SK-N-SH treated with all-trans-retinoic acid at 6 μM for 48 hours (cell line): ENCODE measurements at regions not wholly inside any gene's neighbourhood (a gene's known extent, or its start where the extent isn't known, plus 50 kb on each side); places are given as distances from the start of the nearest gene placed in this dataset.

ENCODE experiments used
- ATAC-seq: fragments of 200-7000 bp; cut with Tn5 transposase; 3 replicates; pipeline ENCODE4 v1.9.1; 2020; ENCODE audit warnings: mild to moderate bottlenecking, moderate library complexity
- ARNTL ChIP-seq: fragments of 450-650 bp; formaldehyde crosslinking; IDR thresholded peaks from 2 replicates; pipeline ENCODE4 v1.5.0; 2020; ENCODE audit warnings: low read depth, mild to moderate bottlenecking, moderate library complexity, borderline replicate concordance
- CSDC2 ChIP-seq: fragments of 250-450 bp; sonication (Bioruptor Pico); IDR thresholded peaks from 2 replicates; pipeline ENCODE4 v1.5.0; 2020; ENCODE audit warnings: mild to moderate bottlenecking, moderate library complexity
- ESRRG ChIP-seq: fragments of 250-450 bp; sonication (Bioruptor Pico); IDR thresholded peaks from 2 replicates; pipeline ENCODE4 v1.6.1; 2021; ENCODE audit warnings: mild to moderate bottlenecking
- GLIS3 ChIP-seq: fragments of 250-450 bp; sonication (Bioruptor Pico); IDR thresholded peaks from 2 replicates; pipeline ENCODE4 v1.5.0; 2020; ENCODE audit warnings: mild to moderate bottlenecking, moderate library complexity
- ISL1 ChIP-seq: fragments of 250-450 bp; sonication (Bioruptor Pico); IDR thresholded peaks from 2 replicates; pipeline ENCODE4 v2.1.2; 2022; ENCODE audit warnings: mild to moderate bottlenecking, moderate library complexity
- OSR1 ChIP-seq: fragments of 250-450 bp; sonication (Bioruptor Pico); IDR thresholded peaks from 2 replicates; pipeline ENCODE4 v1.8.0; 2022; ENCODE audit warnings: moderate library complexity, mild to moderate bottlenecking, inconsistent platforms
- SNAI2 ChIP-seq: fragments of 250-450 bp; sonication (Bioruptor Pico); IDR thresholded peaks from 2 replicates; pipeline ENCODE4 v1.5.0; 2020; ENCODE audit warnings: mild to moderate bottlenecking, moderate library complexity
- ZC3H10 ChIP-seq: fragments of 250-450 bp; sonication (Bioruptor Pico); IDR thresholded peaks from 2 replicates; pipeline ENCODE4 v1.5.1; 2021; ENCODE audit warnings: mild to moderate bottlenecking, moderate library complexity
- ZFP30 ChIP-seq: fragments of 450-650 bp; formaldehyde crosslinking; IDR thresholded peaks from 2 replicates; pipeline ENCODE4 v1.5.0; 2022; ENCODE audit warnings: mild to moderate bottlenecking, moderate library complexity
- ZNF565 ChIP-seq: fragments of 450-650 bp; formaldehyde crosslinking; conservative IDR thresholded peaks from 2 replicates; pipeline ENCODE4 v1.5.0; 2020; ENCODE audit warnings: low read depth, mild to moderate bottlenecking, moderate library complexity
- ZNF70 ChIP-seq: fragments of 450-650 bp; formaldehyde crosslinking; IDR thresholded peaks from 2 replicates; pipeline ENCODE4 v1.5.0; 2020; ENCODE audit warnings: mild to moderate bottlenecking, moderate library complexity
- ZNF8 ChIP-seq: fragments of 450-650 bp; formaldehyde crosslinking; IDR thresholded peaks from 2 replicates; pipeline ENCODE4 v1.5.0; 2020; ENCODE audit warnings: mild to moderate bottlenecking, moderate library complexity
- TF ChIP-seq, protein P1 (sequence below): fragments of 250-450 bp; sonication (Bioruptor Pico); IDR thresholded peaks from 2 replicates; pipeline ENCODE4 v1.8.0; 2021; ENCODE audit warnings: low read depth, mild to moderate bottlenecking, moderate library complexity, borderline replicate concordance
- TF ChIP-seq, protein P2 (sequence below): fragments of 250-450 bp; sonication (Bioruptor Pico); IDR thresholded peaks from 2 replicates; pipeline ENCODE4 v1.8.0; 2020; ENCODE audit warnings: mild to moderate bottlenecking, moderate library complexity, borderline replicate concordance
- TF ChIP-seq, protein P3 (sequence below): fragments of 250-450 bp; sonication (Bioruptor Pico); IDR thresholded peaks from 2 replicates; pipeline ENCODE4 v1.5.0; 2020; ENCODE audit warnings: mild to moderate bottlenecking, moderate library complexity
- TF ChIP-seq, protein P4 (sequence below): fragments of 250-450 bp; sonication (Bioruptor Pico); IDR thresholded peaks from 2 replicates; pipeline ENCODE4 v1.5.1; 2020; ENCODE audit warnings: low read depth, mild to moderate bottlenecking, moderate library complexity
- TF ChIP-seq, protein P5 (sequence below): fragments of 250-450 bp; sonication (Bioruptor Pico); IDR thresholded peaks from 2 replicates; pipeline ENCODE4 v1.5.1; 2021; ENCODE audit warnings: mild to moderate bottlenecking, moderate library complexity

DNA sequence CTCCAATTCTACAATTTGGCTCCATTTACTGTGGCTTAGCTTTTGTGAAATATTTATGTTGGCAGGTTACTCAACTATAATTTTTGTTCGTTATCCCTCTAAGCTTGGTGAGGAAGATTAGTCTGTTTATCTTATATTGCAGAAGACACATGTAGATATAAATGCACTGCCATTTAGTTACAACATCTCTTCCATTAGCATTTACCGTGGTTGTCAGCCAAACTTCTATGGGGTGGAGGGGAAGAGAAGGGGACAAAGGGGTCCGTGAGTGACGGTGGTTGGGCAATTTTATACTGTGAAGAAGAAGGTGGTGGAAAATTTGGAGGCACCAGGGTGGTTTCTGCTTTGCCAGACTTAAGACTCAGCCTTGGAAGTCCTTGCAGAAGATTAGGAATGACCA is 117.6 kb upstream of the CXCR4 start:
- TF ChIP-seq OSR1 (CRISPR knock-in tag) (no peak), SNAI2 (CRISPR knock-in tag) (no peak)
- TF ChIP-seq, protein P1, sequence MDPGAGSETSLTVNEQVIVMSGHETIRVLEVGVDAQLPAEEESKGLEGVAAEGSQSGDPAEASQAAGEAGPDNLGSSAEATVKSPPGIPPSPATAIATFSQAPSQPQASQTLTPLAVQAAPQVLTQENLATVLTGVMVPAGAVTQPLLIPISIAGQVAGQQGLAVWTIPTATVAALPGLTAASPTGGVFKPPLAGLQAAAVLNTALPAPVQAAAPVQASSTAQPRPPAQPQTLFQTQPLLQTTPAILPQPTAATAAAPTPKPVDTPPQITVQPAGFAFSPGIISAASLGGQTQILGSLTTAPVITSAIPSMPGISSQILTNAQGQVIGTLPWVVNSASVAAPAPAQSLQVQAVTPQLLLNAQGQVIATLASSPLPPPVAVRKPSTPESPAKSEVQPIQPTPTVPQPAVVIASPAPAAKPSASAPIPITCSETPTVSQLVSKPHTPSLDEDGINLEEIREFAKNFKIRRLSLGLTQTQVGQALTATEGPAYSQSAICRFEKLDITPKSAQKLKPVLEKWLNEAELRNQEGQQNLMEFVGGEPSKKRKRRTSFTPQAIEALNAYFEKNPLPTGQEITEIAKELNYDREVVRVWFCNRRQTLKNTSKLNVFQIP (CRISPR knock-in tag), result no peak
- TF ChIP-seq, all 23 proteins: peak for 0

DNA sequence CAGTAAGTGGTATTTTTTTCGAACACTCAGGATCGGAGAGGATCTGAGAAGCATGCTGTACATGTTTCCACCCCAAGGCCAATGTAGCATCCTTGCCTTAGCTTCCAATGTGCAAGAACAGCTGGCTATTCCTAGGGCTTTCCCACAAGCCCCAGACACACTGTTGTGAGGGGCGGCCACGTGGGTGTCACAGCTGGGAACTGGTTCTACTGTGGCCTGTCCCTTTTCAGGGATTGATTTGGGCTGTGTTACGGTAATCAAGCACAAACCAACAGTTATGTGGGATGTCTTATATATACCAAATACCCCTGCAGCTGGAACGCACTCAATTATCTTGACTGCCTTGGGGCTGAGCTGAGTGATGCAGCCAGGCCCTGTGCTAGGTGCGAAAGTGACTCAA is 116.3 kb upstream of the CXCR4 start:
- TF ChIP-seq ZC3H10 (CRISPR knock-in tag) (no peak), ISL1 (CRISPR knock-in tag) (no peak), ZNF70 (CRISPR knock-in tag) (no peak), ZNF565 (CRISPR knock-in tag) (no peak), CSDC2 (CRISPR knock-in tag) (no peak), ARNTL (CRISPR knock-in tag) (no peak), OSR1 (CRISPR knock-in tag) (no peak)
- TF ChIP-seq, protein P2, sequence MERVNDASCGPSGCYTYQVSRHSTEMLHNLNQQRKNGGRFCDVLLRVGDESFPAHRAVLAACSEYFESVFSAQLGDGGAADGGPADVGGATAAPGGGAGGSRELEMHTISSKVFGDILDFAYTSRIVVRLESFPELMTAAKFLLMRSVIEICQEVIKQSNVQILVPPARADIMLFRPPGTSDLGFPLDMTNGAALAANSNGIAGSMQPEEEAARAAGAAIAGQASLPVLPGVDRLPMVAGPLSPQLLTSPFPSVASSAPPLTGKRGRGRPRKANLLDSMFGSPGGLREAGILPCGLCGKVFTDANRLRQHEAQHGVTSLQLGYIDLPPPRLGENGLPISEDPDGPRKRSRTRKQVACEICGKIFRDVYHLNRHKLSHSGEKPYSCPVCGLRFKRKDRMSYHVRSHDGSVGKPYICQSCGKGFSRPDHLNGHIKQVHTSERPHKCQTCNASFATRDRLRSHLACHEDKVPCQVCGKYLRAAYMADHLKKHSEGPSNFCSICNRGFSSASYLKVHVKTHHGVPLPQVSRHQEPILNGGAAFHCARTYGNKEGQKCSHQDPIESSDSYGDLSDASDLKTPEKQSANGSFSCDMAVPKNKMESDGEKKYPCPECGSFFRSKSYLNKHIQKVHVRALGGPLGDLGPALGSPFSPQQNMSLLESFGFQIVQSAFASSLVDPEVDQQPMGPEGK, result no peak
- TF ChIP-seq, protein P3, sequence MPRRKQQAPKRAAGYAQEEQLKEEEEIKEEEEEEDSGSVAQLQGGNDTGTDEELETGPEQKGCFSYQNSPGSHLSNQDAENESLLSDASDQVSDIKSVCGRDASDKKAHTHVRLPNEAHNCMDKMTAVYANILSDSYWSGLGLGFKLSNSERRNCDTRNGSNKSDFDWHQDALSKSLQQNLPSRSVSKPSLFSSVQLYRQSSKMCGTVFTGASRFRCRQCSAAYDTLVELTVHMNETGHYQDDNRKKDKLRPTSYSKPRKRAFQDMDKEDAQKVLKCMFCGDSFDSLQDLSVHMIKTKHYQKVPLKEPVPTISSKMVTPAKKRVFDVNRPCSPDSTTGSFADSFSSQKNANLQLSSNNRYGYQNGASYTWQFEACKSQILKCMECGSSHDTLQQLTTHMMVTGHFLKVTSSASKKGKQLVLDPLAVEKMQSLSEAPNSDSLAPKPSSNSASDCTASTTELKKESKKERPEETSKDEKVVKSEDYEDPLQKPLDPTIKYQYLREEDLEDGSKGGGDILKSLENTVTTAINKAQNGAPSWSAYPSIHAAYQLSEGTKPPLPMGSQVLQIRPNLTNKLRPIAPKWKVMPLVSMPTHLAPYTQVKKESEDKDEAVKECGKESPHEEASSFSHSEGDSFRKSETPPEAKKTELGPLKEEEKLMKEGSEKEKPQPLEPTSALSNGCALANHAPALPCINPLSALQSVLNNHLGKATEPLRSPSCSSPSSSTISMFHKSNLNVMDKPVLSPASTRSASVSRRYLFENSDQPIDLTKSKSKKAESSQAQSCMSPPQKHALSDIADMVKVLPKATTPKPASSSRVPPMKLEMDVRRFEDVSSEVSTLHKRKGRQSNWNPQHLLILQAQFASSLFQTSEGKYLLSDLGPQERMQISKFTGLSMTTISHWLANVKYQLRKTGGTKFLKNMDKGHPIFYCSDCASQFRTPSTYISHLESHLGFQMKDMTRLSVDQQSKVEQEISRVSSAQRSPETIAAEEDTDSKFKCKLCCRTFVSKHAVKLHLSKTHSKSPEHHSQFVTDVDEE (CRISPR knock-in tag), result no peak
- TF ChIP-seq, protein P4, sequence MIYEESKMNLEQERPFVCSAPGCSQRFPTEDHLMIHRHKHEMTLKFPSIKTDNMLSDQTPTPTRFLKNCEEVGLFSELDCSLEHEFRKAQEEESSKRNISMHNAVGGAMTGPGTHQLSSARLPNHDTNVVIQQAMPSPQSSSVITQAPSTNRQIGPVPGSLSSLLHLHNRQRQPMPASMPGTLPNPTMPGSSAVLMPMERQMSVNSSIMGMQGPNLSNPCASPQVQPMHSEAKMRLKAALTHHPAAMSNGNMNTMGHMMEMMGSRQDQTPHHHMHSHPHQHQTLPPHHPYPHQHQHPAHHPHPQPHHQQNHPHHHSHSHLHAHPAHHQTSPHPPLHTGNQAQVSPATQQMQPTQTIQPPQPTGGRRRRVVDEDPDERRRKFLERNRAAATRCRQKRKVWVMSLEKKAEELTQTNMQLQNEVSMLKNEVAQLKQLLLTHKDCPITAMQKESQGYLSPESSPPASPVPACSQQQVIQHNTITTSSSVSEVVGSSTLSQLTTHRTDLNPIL, result no peak
- TF ChIP-seq, protein P5, sequence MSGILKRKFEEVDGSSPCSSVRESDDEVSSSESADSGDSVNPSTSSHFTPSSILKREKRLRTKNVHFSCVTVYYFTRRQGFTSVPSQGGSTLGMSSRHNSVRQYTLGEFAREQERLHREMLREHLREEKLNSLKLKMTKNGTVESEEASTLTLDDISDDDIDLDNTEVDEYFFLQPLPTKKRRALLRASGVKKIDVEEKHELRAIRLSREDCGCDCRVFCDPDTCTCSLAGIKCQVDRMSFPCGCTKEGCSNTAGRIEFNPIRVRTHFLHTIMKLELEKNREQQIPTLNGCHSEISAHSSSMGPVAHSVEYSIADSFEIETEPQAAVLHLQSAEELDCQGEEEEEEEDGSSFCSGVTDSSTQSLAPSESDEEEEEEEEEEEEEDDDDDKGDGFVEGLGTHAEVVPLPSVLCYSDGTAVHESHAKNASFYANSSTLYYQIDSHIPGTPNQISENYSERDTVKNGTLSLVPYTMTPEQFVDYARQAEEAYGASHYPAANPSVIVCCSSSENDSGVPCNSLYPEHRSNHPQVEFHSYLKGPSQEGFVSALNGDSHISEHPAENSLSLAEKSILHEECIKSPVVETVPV, result no peak
- TF ChIP-seq, protein P1 (CRISPR knock-in tag), result no peak
- TF ChIP-seq, all 23 proteins: peak for 0
- no peak for ATAC-seq

More for the DNA sequence above, 117.6 kb upstream of the CXCR4 start:
- no peak for ATAC-seq

DNA sequence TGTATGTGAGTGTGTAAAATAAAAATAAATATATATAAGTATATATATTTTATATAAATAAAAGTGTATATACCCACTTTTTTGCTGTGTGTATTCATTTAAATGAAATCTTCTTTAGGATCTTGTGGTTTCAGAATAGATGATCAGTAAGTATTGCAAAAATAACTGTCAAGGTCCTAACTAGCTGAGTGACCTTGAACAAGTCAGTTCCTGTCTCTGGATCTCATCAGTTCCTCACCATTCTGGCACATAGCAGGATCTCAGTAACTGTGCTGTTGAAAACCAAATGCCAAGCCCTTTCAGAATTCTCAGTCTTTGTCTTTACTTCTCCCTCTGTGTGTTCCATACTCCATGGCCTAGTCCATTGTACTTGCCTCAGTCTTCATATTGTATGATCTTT is 115.3 kb upstream of the CXCR4 start:
- ATAC-seq, result no peak
- TF ChIP-seq ESRRG (CRISPR knock-in tag) (no peak), GLIS3 (CRISPR knock-in tag) (no peak), ZNF565 (CRISPR knock-in tag) (no peak), ZFP30 (no peak), ISL1 (CRISPR knock-in tag) (no peak), ZNF8 (CRISPR knock-in tag) (no peak), ARNTL (CRISPR knock-in tag) (no peak)
- TF ChIP-seq, protein P4, result no peak
- TF ChIP-seq, protein P2, result no peak
- TF ChIP-seq, protein P5, result no peak
- TF ChIP-seq, protein P3 (CRISPR knock-in tag), result no peak
